Neural cell (in vitro differentiated cells): ENCODE measurements at regions not wholly inside any gene's neighbourhood (a gene's known extent, or its start where the extent isn't known, plus 50 kb on each side); places are given as distances from the start of the nearest gene placed in this dataset.

ENCODE experiments used
- H2AFZ ChIP-seq: fragments of 200-600, 300-800 bp; sonication (generic), shearing (Covaris generic); 2 replicates; pipeline ENCODE4 v1.6.0; 2014; ENCODE audit warnings: low read depth, mild to moderate bottlenecking, antibody characterized with exemption, low read length, moderate library complexity
- H3F3A ChIP-seq: fragments of 200-600 bp; shearing (Covaris generic); 2 replicates; pipeline ENCODE4 v1.6.1; 2016; ENCODE audit warnings: mild to moderate bottlenecking, moderate library complexity, mixed read lengths, antibody characterized with exemption, low read length; ENCODE audit not compliant: insufficient read depth, poor library complexity, severe bottlenecking
- H3K27ac ChIP-seq: fragments of 200-600, 300-800 bp; sonication (generic), shearing (Covaris generic); 2 replicates; pipeline ENCODE4 v1.5.1; 2014; ENCODE audit warnings: mild to moderate bottlenecking, low read length, moderate library complexity
- H3K27me3 ChIP-seq: fragments of 300-800, 200-600 bp; sonication (generic), shearing (Covaris generic); 2 replicates; pipeline ENCODE4 v1.6.0; 2014; ENCODE audit warnings: mild to moderate bottlenecking, low read depth, low read length, moderate library complexity; ENCODE audit not compliant: insufficient read depth
- H3K36me3 ChIP-seq: fragments of 300-800, 200-600 bp; sonication (generic), shearing (Covaris generic); 2 replicates; pipeline ENCODE4 v1.5.1; 2014; ENCODE audit warnings: mild to moderate bottlenecking, antibody characterized with exemption, low read length, moderate library complexity; ENCODE audit not compliant: insufficient read depth
- H3K4me2 ChIP-seq: fragments of 300-800, 200-600 bp; sonication (generic), shearing (Covaris generic); 2 replicates; pipeline ENCODE4 v1.6.0; 2014; ENCODE audit warnings: mild to moderate bottlenecking, low read length
- H3K4me3 ChIP-seq: fragments of 300-800, 200-600 bp; sonication (generic), shearing (Covaris generic); 2 replicates; pipeline ENCODE4 v1.5.1; 2014; ENCODE audit warnings: mild to moderate bottlenecking, low read length, moderate library complexity
- H3K79me2 ChIP-seq: fragments of 200-600 bp; shearing (Covaris generic); replicated peaks from 2 replicates; pipeline ENCODE4 v1.6.0; 2014; ENCODE audit warnings: mild to moderate bottlenecking, low read length, moderate library complexity; ENCODE audit not compliant: insufficient read depth
- H3K9ac ChIP-seq: fragments of 300-800, 200-600 bp; sonication (generic), shearing (Covaris generic); 2 replicates; pipeline ENCODE4 v1.6.1; 2016; ENCODE audit warnings: mild to moderate bottlenecking, low read length, mixed read lengths
- H3K9me2 ChIP-seq: fragments of 200-600 bp; shearing (Covaris generic); 2 replicates; pipeline ENCODE4 v1.6.1; 2016; ENCODE audit warnings: mild to moderate bottlenecking, low read length, mixed read lengths; ENCODE audit not compliant: insufficient read depth
- H3K9me3 ChIP-seq: fragments of 200-600, 300-800 bp; sonication (generic), shearing (Covaris generic); 2 replicates; pipeline ENCODE4 v1.6.1; 2016; ENCODE audit warnings: mild to moderate bottlenecking, mixed run types, low read length, moderate library complexity, mixed read lengths
- H4K20me1 ChIP-seq: fragments of 200-600 bp; shearing (Covaris generic); 2 replicates; pipeline ENCODE4 v1.6.1; 2016; ENCODE audit warnings: mild to moderate bottlenecking, mixed run types; ENCODE audit not compliant: insufficient read depth
- CTCF ChIP-seq: fragments of 450-650 bp; IDR thresholded peaks from 2 replicates; pipeline ENCODE4 v1.5.1; 2014; ENCODE audit warnings: antibody characterized with exemption, mild to moderate bottlenecking, moderate library complexity; ENCODE audit not compliant: poor library complexity, severe bottlenecking
- EP300 ChIP-seq: fragments of 450-650 bp; conservative IDR thresholded peaks from 2 replicates; pipeline ENCODE4 v1.6.1; 2014; ENCODE audit warnings: antibody characterized with exemption, mild to moderate bottlenecking, moderate library complexity; ENCODE audit not compliant: poor library complexity, severe bottlenecking
- EZH2 ChIP-seq: fragments of 200-600, 300-800 bp; shearing (Covaris generic), sonication (generic); IDR thresholded peaks from 2 replicates; pipeline ENCODE4 v1.6.1; 2014; ENCODE audit warnings: antibody characterized with exemption, low read length, borderline replicate concordance, mild to moderate bottlenecking; ENCODE audit not compliant: insufficient read depth, poor library complexity, severe bottlenecking
- MXI1 ChIP-seq: fragments of 450-650 bp; conservative IDR thresholded peaks from 2 replicates; pipeline ENCODE4 v1.6.1; 2014; ENCODE audit warnings: antibody characterized with exemption, mild to moderate bottlenecking; ENCODE audit not compliant: poor library complexity, severe bottlenecking
- POLR2AphosphoS5 ChIP-seq: IDR thresholded peaks from 2 replicates; pipeline ENCODE4 v1.6.1; 2012
- RAD21 ChIP-seq: fragments of 450-650 bp; conservative IDR thresholded peaks from 2 replicates; pipeline ENCODE4 v1.6.1; 2014; ENCODE audit warnings: antibody characterized with exemption, mild to moderate bottlenecking, moderate library complexity
- REST ChIP-seq: IDR thresholded peaks from 2 replicates; pipeline ENCODE4 v1.6.1; 2012; ENCODE audit warnings: borderline replicate concordance
- SMC3 ChIP-seq: fragments of 450-650 bp; conservative IDR thresholded peaks from 2 replicates; pipeline ENCODE4 v1.6.1; 2014; ENCODE audit warnings: antibody characterized with exemption, mild to moderate bottlenecking, moderate library complexity; ENCODE audit not compliant: poor library complexity
- TAF1 ChIP-seq: IDR thresholded peaks from 2 replicates; pipeline ENCODE4 v1.6.1; 2012; ENCODE audit warnings: low read depth

- H4K20me1 ChIP-seq: no peaks in the 10 kb centered on the region
- no peaks in the 10 kb centered on the region for H3F3A ChIP-seq
- no peak for TF ChIP-seq SMC3
- TF ChIP-seq EP300: no peak
- TF ChIP-seq TAF1: no peak
- no peak overlapping the region for H3K4me2 ChIP-seq
- no peaks in the 10 kb centered on the region for H3K9me2 ChIP-seq
- H3K36me3 ChIP-seq: no peaks in the 10 kb centered on the region
- no peak overlapping the region for H3K4me3 ChIP-seq
- no peak overlapping the region for H3K27ac ChIP-seq
- no peaks in the 10 kb centered on the region for H3K79me2 ChIP-seq
- H3K9me3 ChIP-seq: no peaks in the 10 kb centered on the region
- H2AFZ ChIP-seq: no peak overlapping the region
- no peak overlapping the region for H3K9ac ChIP-seq
- no peaks in the 10 kb centered on the region for H3K27me3 ChIP-seq
Observed at GRCh38 chr17:71935341-71935740, 185.5 kb upstream of the SOX9 start.

DNA sequence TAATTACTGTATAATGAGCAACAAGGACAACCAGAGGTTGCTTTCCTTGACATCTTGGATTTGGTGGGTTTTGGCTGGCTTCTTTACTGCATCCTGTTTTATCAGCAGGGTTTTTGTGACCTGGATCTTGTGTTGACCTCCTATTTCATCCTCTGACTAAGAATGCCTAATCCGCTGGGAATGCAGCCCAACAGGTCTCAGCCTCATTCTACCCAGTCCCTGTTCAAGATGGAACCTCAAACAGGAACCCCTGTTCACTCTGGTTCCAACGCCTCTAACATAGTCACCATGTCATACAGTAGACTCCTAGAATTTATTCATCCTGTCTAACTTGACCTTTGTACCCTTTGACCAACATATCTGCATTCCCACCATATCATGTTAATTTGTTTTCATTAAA lies 183.8 kb upstream of the SOX9 start:
- Histone ChIP-seq H3K27me3 (no peaks in the 10 kb centered on the region), H3K9me3 (no peaks in the 10 kb centered on the region), H3K27ac (no peak overlapping the region), H3K9ac (no peak overlapping the region), H3K9me2 (no peaks in the 10 kb centered on the region), H4K20me1 (no peaks in the 10 kb centered on the region), H3F3A (no peaks in the 10 kb centered on the region), H3K79me2 (no peaks in the 10 kb centered on the region), H3K4me3 (no peak overlapping the region), H3K36me3 (no peaks in the 10 kb centered on the region), H2AFZ (no peak overlapping the region), H3K4me2 (no peak overlapping the region)
- TF ChIP-seq RAD21: no peak
- TF ChIP-seq SMC3: no peak
- no peak for TF ChIP-seq CTCF
- TF ChIP-seq POLR2AphosphoS5: no peak
- TF ChIP-seq EP300: no peak
- no peak for TF ChIP-seq TAF1
- no peak for TF ChIP-seq REST
- no peak for TF ChIP-seq EZH2
- no peak for TF ChIP-seq MXI1

GRCh38 chr17:71937914-71938313 lies 182.9 kb upstream of the SOX9 start:
- H3K9ac ChIP-seq: no peak overlapping the region
- no peak overlapping the region for H3K27ac ChIP-seq
- H3K4me2 ChIP-seq: no peak overlapping the region
- H3K79me2 ChIP-seq: no peaks in the 10 kb centered on the region
- H3F3A ChIP-seq: no peaks in the 10 kb centered on the region
- no peaks in the 10 kb centered on the region for H4K20me1 ChIP-seq
- H3K4me3 ChIP-seq: no peak overlapping the region
- H3K9me3 ChIP-seq: no peaks in the 10 kb centered on the region
- TF ChIP-seq POLR2AphosphoS5 (no peak), EZH2 (no peak), EP300 (no peak), CTCF (no peak), RAD21 (no peak), TAF1 (no peak), MXI1 (no peak), REST (no peak), SMC3 (no peak)
- H3K27me3 ChIP-seq: no peaks in the 10 kb centered on the region
- no peaks in the 10 kb centered on the region for H3K9me2 ChIP-seq
- no peaks in the 10 kb centered on the region for H3K36me3 ChIP-seq
- H2AFZ ChIP-seq: no peak overlapping the region
